Tibial nerve (tissue), 3 donors: ENCODE measurements at regions not wholly inside any gene's neighbourhood (a gene's known extent, or its start where the extent isn't known, plus 50 kb on each side); places are given as distances from the start of the nearest gene placed in this dataset.

Experiments
- POLR2A ChIP-seq, 2 donors: fragments of 450-650 bp; IDR thresholded peaks; one replicate each; pipeline ENCODE4 v1.6.1; 2017; ENCODE audit warnings: antibody characterized with exemption in 2 of 2, mild to moderate bottlenecking in 2 of 2, moderate library complexity in 2 of 2
- TF ChIP-seq, protein P1 (sequence below), 5 experiments: fragments of 200-600 bp in 3 of 5; fragments of 450-650 bp in 2 of 5; sonication (generic) in 3 of 5; IDR thresholded peaks; one replicate each; pipeline ENCODE4 v1.5.1; 2016 to 2019; ENCODE audit warnings: antibody characterized with exemption in 5 of 5, mild to moderate bottlenecking in 3 of 5, moderate library complexity in 2 of 5

DNA sequence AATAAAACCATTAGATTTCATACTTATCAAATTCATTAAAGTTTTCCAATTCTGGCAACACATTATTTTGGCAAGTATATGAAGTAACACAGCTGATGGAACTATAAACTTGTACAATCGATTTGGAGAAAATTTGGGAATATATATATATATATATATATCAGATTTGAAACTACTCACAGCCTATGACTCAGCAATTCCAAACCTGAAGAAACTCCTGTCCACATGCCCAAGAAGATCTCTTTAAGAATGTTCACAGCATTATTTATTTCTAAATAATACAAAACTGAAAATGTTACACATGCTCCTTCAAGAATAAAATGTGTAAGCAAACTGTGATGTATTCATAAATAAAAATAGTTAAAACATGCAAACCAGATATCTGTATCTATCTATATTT, 270.1 kb downstream of the TFAP2A start:
- TF ChIP-seq, protein P1, sequence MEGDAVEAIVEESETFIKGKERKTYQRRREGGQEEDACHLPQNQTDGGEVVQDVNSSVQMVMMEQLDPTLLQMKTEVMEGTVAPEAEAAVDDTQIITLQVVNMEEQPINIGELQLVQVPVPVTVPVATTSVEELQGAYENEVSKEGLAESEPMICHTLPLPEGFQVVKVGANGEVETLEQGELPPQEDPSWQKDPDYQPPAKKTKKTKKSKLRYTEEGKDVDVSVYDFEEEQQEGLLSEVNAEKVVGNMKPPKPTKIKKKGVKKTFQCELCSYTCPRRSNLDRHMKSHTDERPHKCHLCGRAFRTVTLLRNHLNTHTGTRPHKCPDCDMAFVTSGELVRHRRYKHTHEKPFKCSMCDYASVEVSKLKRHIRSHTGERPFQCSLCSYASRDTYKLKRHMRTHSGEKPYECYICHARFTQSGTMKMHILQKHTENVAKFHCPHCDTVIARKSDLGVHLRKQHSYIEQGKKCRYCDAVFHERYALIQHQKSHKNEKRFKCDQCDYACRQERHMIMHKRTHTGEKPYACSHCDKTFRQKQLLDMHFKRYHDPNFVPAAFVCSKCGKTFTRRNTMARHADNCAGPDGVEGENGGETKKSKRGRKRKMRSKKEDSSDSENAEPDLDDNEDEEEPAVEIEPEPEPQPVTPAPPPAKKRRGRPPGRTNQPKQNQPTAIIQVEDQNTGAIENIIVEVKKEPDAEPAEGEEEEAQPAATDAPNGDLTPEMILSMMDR (IDR thresholded peaks at IDR 0.05): no peak
- no peak for TF ChIP-seq POLR2A (IDR thresholded peaks at IDR 0.05)
